Activated T-cell treated with anti-CD3 and anti-CD28 coated beads, Interleukin-2, amount 50 U/mL, for 4 hours (primary cell): ENCODE measurements at regions not wholly inside any gene's neighbourhood (a gene's known extent, or its start where the extent isn't known, plus 50 kb on each side); places are given as distances from the start of the nearest gene placed in this dataset.

Experiments used
- ATAC-seq, 2 donors: fragments of 200-7000 bp; cut with Tn5 transposase; one replicate each; pipeline ENCODE4 v1.10.0; 2021
- DNase-seq: peaks from one replicate; pipeline ENCODE4 v3.0.0-alpha.2; 2020
- H3K27me3 Mint-ChIP-seq: one replicate; pipeline ENCODE4 v1.8.0; 2021; ENCODE audit warnings: low read depth, mixed read lengths
- H3K36me3 Mint-ChIP-seq: one replicate; pipeline ENCODE4 v1.8.0; 2022; ENCODE audit warnings: mixed read lengths; ENCODE audit not compliant: insufficient read depth
- H3K4me1 Mint-ChIP-seq: one replicate; pipeline ENCODE4 v1.8.0; 2021; ENCODE audit warnings: low read depth, mixed read lengths
- H3K4me3 Mint-ChIP-seq: one replicate; pipeline ENCODE4 v1.8.0; 2021; ENCODE audit warnings: mild to moderate bottlenecking, moderate library complexity, mixed read lengths
- H3K9me3 Mint-ChIP-seq: one replicate; pipeline ENCODE4 v1.8.0; 2021; ENCODE audit warnings: mixed read lengths

GRCh38 chr1:201772178-201772577, 56.8 kb upstream of the IPO9 start:
- Mint-ChIP-seq H3K4me1 (no peaks in the 10 kb centered on the region), H3K36me3 (no peaks in the 10 kb centered on the region), H3K27me3 (peaks cover 2% of the 10 kb centered on the region), H3K9me3 (peaks cover 15% of the 10 kb centered on the region), H3K4me3 (no peak overlapping the region)
- ATAC-seq (no peak), DNase-seq (no peak)

- no peak overlapping the region for H3K4me3 Mint-ChIP-seq
- H3K4me1 Mint-ChIP-seq = no peaks in the 10 kb centered on the region
- peaks cover 2% of the 10 kb centered on the region for H3K27me3 Mint-ChIP-seq
- H3K36me3 Mint-ChIP-seq = no peaks in the 10 kb centered on the region
- ATAC-seq (no peak), DNase-seq (no peak)
- peaks cover 15% of the 10 kb centered on the region for H3K9me3 Mint-ChIP-seq
Observed at GRCh38 chr1:201773764-201774163, 55.2 kb upstream of the IPO9 start.

GRCh38 chr1:201774224-201774982, 54.6 kb upstream of the IPO9 start:
- no peaks in the 10 kb centered on the region for H3K36me3 Mint-ChIP-seq
- no peaks in the 10 kb centered on the region for H3K4me1 Mint-ChIP-seq
- ATAC-seq (no peak), DNase-seq (no peak)
- H3K9me3 Mint-ChIP-seq = peaks cover 15% of the 10 kb centered on the region
- peaks cover 2% of the 10 kb centered on the region for H3K27me3 Mint-ChIP-seq
- H3K4me3 Mint-ChIP-seq = no peak overlapping the region

- Mint-ChIP-seq H3K4me3 (no peak overlapping the region), H3K36me3 (no peaks in the 10 kb centered on the region), H3K27me3 (peaks cover 2% of the 10 kb centered on the region), H3K9me3 (peaks cover 14% of the 10 kb centered on the region), H3K4me1 (no peaks in the 10 kb centered on the region)
- no peak for ATAC-seq
- DNase-seq = no peak
Observed at GRCh38 chr1:201774983-201775344, 54.0 kb upstream of the IPO9 start.

- H3K9me3 Mint-ChIP-seq = peaks cover 10% of the 10 kb centered on the region
- DNase-seq (no peak), ATAC-seq (no peak)
- H3K27me3 Mint-ChIP-seq = peaks cover 2% of the 10 kb centered on the region
- no peaks in the 10 kb centered on the region for H3K36me3 Mint-ChIP-seq
- no peaks in the 10 kb centered on the region for H3K4me1 Mint-ChIP-seq
- H3K4me3 Mint-ChIP-seq = no peak overlapping the region
Observed at GRCh38 chr1:201775380-201775779, 53.6 kb upstream of the IPO9 start.

GRCh38 chr1:201778279-201779065, 50.5 kb upstream of the IPO9 start:
- H3K4me1 Mint-ChIP-seq = no peaks in the 10 kb centered on the region
- no peak for DNase-seq
- no peak for ATAC-seq

More at GRCh38 chr1:201778279-201779065, 50.5 kb upstream of the IPO9 start:
- H3K27me3 Mint-ChIP-seq = no peaks in the 10 kb centered on the region
- peaks cover 4% of the 10 kb centered on the region for H3K36me3 Mint-ChIP-seq
- H3K4me3 Mint-ChIP-seq = no peak overlapping the region
- H3K9me3 Mint-ChIP-seq = no peaks in the 10 kb centered on the region
